ENCODE measurements at regions not wholly inside any gene's neighbourhood (a gene's known extent, or its start where the extent isn't known, plus 50 kb on each side); places are given as distances from the start of the nearest gene placed in this dataset.
"Not testable (repeated sequence)": the region's sequence is repeated elsewhere in the genome, so short reads cannot be mapped to it uniquely, and the experiment has no call there.

- no peak overlapping the region for H3K27ac ChIP-seq
- peaks cover 0 to 78% (median 2%) of the 10 kb centered on the region in 4 donors for H3K27me3 ChIP-seq
- H3K9me3 ChIP-seq = peaks cover 0 to 9% (median 9%) of the 10 kb centered on the region in 3 donors
- no peak for TF ChIP-seq CTCF (IDR thresholded peaks at IDR 0.05)
- TF ChIP-seq POLR2A (IDR thresholded peaks at IDR 0.05) = no peak
- no peaks in the 10 kb centered on the region for H3K36me3 ChIP-seq
- DNase-seq = no peak
- WGBS, 2 donors = 68 to 73% methylated on average over 14 to 15 of the region's 15 CpGs
- intact Hi-C loops (cut with DNase I) = no loop called here
- H3K4me3 ChIP-seq = no peak overlapping the region
- no peaks in the 10 kb centered on the region for H3K4me1 ChIP-seq
Measured at GRCh38 chr22:49703505-49703904, 124.2 kb downstream of the BRD1 start.

GRCh38 chr22:49702068-49702397, 125.6 kb downstream of the BRD1 start:
- WGBS, 2 donors = 83 to 85% methylated on average over 1 to 2 of the region's 2 CpGs
- no peak for DNase-seq
- Histone ChIP-seq H3K9me3 (peaks cover 0 to 9% (median 9%) of the 10 kb centered on the region in 3 donors), H3K27ac (no peak overlapping the region), H3K4me3 (no peak overlapping the region), H3K27me3 (peaks cover 0 to 66% (median 2%) of the 10 kb centered on the region in 4 donors), H3K36me3 (no peaks in the 10 kb centered on the region), H3K4me1 (no peaks in the 10 kb centered on the region)
- intact Hi-C loops (cut with DNase I) = no loop called here
- TF ChIP-seq CTCF (IDR thresholded peaks at IDR 0.05) (peak in 1 of 6 experiments; percentile 1), POLR2A (IDR thresholded peaks at IDR 0.05) (no peak)

- Histone ChIP-seq H3K27me3 (peaks cover 0 to 61% (median 2%) of the 10 kb centered on the region in 4 donors), H3K9me3 (peaks cover 0 to 9% (median 9%) of the 10 kb centered on the region in 3 donors), H3K36me3 (no peaks in the 10 kb centered on the region), H3K27ac (no peak overlapping the region), H3K4me3 (no peak overlapping the region), H3K4me1 (no peaks in the 10 kb centered on the region)
- TF ChIP-seq CTCF (IDR thresholded peaks at IDR 0.05) (peak in 3 of 6 experiments; percentile 25 to 33 (median 28)), POLR2A (IDR thresholded peaks at IDR 0.05) (no peak)
- intact Hi-C loops (cut with DNase I) = no loop called here
- whole genome bisulfite sequencing, 2 donors = 66 to 74% methylated on average over 6 of the region's 6 CpGs
- no peak for DNase-seq
Measured at GRCh38 chr22:49701380-49702067, 126.1 kb downstream of the BRD1 start.

GRCh38 chr22:49699928-49700498, 127.7 kb downstream of the BRD1 start:
- Histone ChIP-seq H3K4me1 (no peaks in the 10 kb centered on the region), H3K27ac (no peak overlapping the region), H3K36me3 (no peaks in the 10 kb centered on the region), H3K4me3 (no peak overlapping the region), H3K9me3 (peaks cover 0 to 9% (median 9%) of the 10 kb centered on the region in 3 donors), H3K27me3 (peaks cover 0 to 48% (median 2%) of the 10 kb centered on the region in 4 donors)
- intact Hi-C loops (cut with DNase I) = no loop called here
- TF ChIP-seq CTCF (IDR thresholded peaks at IDR 0.05) = no peak
- TF ChIP-seq POLR2A (IDR thresholded peaks at IDR 0.05) = no peak
- 83 to 85% methylated on average over 6 to 10 of the region's 12 CpGs for WGBS, 2 donors
- DNase-seq = no peak

- no peak for DNase-seq
- H3K27ac ChIP-seq = no peak overlapping the region
- no peaks in the 10 kb centered on the region for H3K36me3 ChIP-seq
- TF ChIP-seq CTCF (IDR thresholded peaks at IDR 0.05) (no peak), POLR2A (IDR thresholded peaks at IDR 0.05) (no peak)
- WGBS, 2 donors = 20 to 67% methylated on average over 1 to 4 of the region's 10 CpGs
- intact Hi-C loops (cut with DNase I) = no loop called here
- H3K4me1 ChIP-seq = no peaks in the 10 kb centered on the region
- H3K27me3 ChIP-seq = peaks cover 0 to 42% (median under 1%) of the 10 kb centered on the region in 4 donors
- H3K9me3 ChIP-seq = peaks cover 0 to 9% (median 9%) of the 10 kb centered on the region in 3 donors
- H3K4me3 ChIP-seq = no peak overlapping the region
Measured at GRCh38 chr22:49699476-49699875, 128.2 kb downstream of the BRD1 start.

GRCh38 chr22:49698616-49699015, 129.1 kb downstream of the BRD1 start:
- H3K4me1 ChIP-seq; H3K27ac ChIP-seq; H3K4me3 ChIP-seq; H3K36me3 ChIP-seq; intact Hi-C loops (cut with DNase I); DNase-seq; H3K9me3 ChIP-seq: not testable (repeated sequence)
- H3K27me3 ChIP-seq = peaks cover 0 to 40% (median 0%) of the 10 kb centered on the region in 4 donors
- WGBS, 2 donors = 78 to 83% methylated on average over 6 to 7 of the region's 7 CpGs

Measured in esophagus squamous epithelium (tissue), 5 donors.